ENCODE measurements at regions not wholly inside any gene's neighbourhood (a gene's known extent, or its start where the extent isn't known, plus 50 kb on each side); places are given as distances from the start of the nearest gene placed in this dataset.

DNA sequence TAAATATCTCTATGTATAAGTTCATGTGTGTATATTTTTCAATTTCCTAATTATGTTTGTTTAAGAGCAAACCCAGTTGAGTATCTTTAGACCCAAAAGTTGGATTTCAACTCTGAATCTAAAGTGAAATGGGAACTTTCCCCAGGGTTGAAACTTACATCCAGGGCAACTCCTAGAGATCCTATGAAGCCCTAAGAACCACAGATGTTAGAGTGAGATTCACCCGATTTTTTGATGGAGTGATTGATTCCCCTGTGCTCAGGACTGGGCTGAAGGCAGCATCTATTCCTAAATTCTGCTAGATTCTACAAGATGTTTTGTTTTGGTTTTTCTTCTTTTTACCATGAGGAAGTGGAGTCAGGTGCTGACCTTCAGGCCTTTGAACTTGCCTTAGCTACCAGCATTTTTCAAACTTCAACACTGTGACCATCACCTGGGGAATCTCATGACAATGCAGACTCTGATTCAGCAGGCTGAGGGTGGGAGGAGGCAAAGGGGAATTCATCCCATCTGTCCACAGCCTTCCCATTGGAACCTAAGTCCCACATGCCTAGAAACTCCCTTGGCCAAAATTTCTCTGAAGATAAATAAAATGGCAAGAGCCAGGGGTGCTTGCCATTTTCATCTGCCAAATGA, 145.5 kb downstream of the ETS2 start:
- TF ChIP-seq CTCF (IDR thresholded peaks at IDR 0.05; ENCODE audit: low read depth, low read length) (no peak), POLR2A (IDR thresholded peaks at IDR 0.05; ENCODE audit: extremely low read depth, insufficient read length) (no peak), MYC (IDR thresholded peaks at IDR 0.05; ENCODE audit: low read depth, low read length) (no peak)
- TF ChIP-seq, protein P1, sequence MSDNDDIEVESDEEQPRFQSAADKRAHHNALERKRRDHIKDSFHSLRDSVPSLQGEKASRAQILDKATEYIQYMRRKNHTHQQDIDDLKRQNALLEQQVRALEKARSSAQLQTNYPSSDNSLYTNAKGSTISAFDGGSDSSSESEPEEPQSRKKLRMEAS (IDR thresholded peaks at IDR 0.05; ENCODE audit: low read depth, low read length), result no peak
